Neural progenitor cell (in vitro differentiated cells): ENCODE measurements at regions not wholly inside any gene's neighbourhood (a gene's known extent, or its start where the extent isn't known, plus 50 kb on each side); places are given as distances from the start of the nearest gene placed in this dataset.
A peak's percentile ranks its signal among the peaks of the same experiment; 100 is the strongest.

Source experiments
- DNase-seq: peaks from one replicate; pipeline ENCODE4 v3.0.0-alpha.2; 2016; ENCODE audit warnings: low spot score
- H2AFZ ChIP-seq: fragments of 200-600 bp; sonication (generic); replicated peaks from 2 replicates; pipeline ENCODE4 v1.6.1; 2016; ENCODE audit warnings: antibody characterized with exemption
- H3F3A ChIP-seq: fragments of 200-600 bp; sonication (generic); 2 replicates; pipeline ENCODE4 v1.6.1; 2016; ENCODE audit warnings: antibody characterized with exemption, low read depth
- H3K27ac ChIP-seq: fragments of 200-600 bp; sonication (generic); 2 replicates; pipeline ENCODE4 v1.5.1; 2016; ENCODE audit warnings: mild to moderate bottlenecking
- H3K27me3 ChIP-seq: fragments of 200-600 bp; sonication (generic); 2 replicates; pipeline ENCODE4 v1.6.1; 2016; ENCODE audit warnings: mild to moderate bottlenecking, moderate library complexity
- H3K36me3 ChIP-seq: fragments of 200-600 bp; sonication (generic); 2 replicates; pipeline ENCODE4 v1.5.1; 2016
- H3K4me1 ChIP-seq: fragments of 200-600 bp; sonication (generic); 2 replicates; pipeline ENCODE4 v1.6.1; 2016; ENCODE audit warnings: mixed run types
- H3K4me2 ChIP-seq: fragments of 200-600 bp; sonication (generic); 2 replicates; pipeline ENCODE4 v1.6.1; 2016
- H3K4me3 ChIP-seq: fragments of 200-600 bp; sonication (generic); 2 replicates; pipeline ENCODE4 v1.5.1; 2016
- H3K79me2 ChIP-seq: fragments of 200-600 bp; sonication (generic); 2 replicates; pipeline ENCODE4 v1.6.1; 2016; ENCODE audit warnings: low read depth
- H3K9ac ChIP-seq: fragments of 200-600 bp; sonication (generic); 2 replicates; pipeline ENCODE4 v1.6.1; 2016
- H3K9me3 ChIP-seq: fragments of 200-600 bp; sonication (generic); 2 replicates; pipeline ENCODE4 v1.5.1; 2016; ENCODE audit warnings: low read depth
- H4K20me1 ChIP-seq: fragments of 200-600 bp; sonication (generic); 2 replicates; pipeline ENCODE4 v1.6.1; 2016; ENCODE audit warnings: low read depth
- H3K27ac Mint-ChIP-seq: 3 replicates; pipeline ENCODE4 v1.8.0; 2021; ENCODE audit warnings: mixed read lengths
- H3K27me3 Mint-ChIP-seq: 2 replicates; pipeline ENCODE4 v1.8.0; 2022; ENCODE audit warnings: low read depth, mild to moderate bottlenecking, inconsistent platforms, moderate library complexity, mixed read lengths; ENCODE audit not compliant: insufficient read depth
- H3K36me3 Mint-ChIP-seq: 3 replicates; pipeline ENCODE4 v1.8.0; 2021; ENCODE audit warnings: mixed read lengths
- H3K4me1 Mint-ChIP-seq: 3 replicates; pipeline ENCODE4 v1.8.0; 2021; ENCODE audit warnings: mixed read lengths
- H3K4me3 Mint-ChIP-seq: 3 replicates; pipeline ENCODE4 v1.8.0; 2021; ENCODE audit warnings: mild to moderate bottlenecking, moderate library complexity, mixed read lengths
- H3K9me3 Mint-ChIP-seq: 3 replicates; pipeline ENCODE4 v1.8.0; 2020; ENCODE audit warnings: mixed read lengths
- CTCF ChIP-seq: fragments of 200-600 bp; sonication (generic); IDR thresholded peaks from 2 replicates; pipeline ENCODE4 v1.5.1; 2017; ENCODE audit warnings: antibody characterized with exemption, mild to moderate bottlenecking
- EZH2 ChIP-seq: fragments of 200-600 bp; sonication (generic); IDR thresholded peaks from 2 replicates; pipeline ENCODE4 v1.6.1; 2017; ENCODE audit warnings: antibody characterized with exemption, mild to moderate bottlenecking, moderate library complexity
- EZH2phosphoT487 ChIP-seq: fragments of 200-600 bp; sonication (generic); IDR thresholded peaks from 2 replicates; pipeline ENCODE4 v1.6.1; 2017; ENCODE audit warnings: antibody characterized with exemption

DNA sequence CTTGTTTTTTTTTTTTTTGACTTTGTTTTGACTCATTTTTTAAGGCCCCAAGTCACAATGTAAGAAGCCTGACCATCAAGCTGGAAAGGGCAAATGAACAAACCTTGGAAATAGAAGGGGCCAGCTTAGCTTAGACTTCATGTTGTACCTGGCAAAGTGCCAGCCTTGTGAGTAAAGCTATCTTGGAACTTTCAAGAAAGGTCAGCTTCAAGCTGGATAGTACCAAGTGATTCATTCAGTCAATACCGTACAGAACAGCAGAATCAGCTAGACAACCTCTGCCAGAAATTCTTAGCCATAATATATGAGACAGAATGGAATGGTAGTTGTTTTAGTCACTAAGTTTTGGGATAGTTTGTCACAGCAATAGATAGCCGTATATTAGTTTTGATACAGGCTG, 1492.2 kb upstream of the TENM3 start:
- Histone ChIP-seq H3K4me1 (no peaks in the 10 kb centered on the region), H3K79me2 (no peaks in the 10 kb centered on the region), H3K4me3 (no peak overlapping the region), H3K4me2 (no peak overlapping the region), H3F3A (no peaks in the 10 kb centered on the region), H2AFZ (no peak overlapping the region), H3K27ac (no peak overlapping the region), H3K9ac (no peak overlapping the region), H4K20me1 (no peaks in the 10 kb centered on the region), H3K27me3 (no peaks in the 10 kb centered on the region), H3K9me3 (no peaks in the 10 kb centered on the region), H3K36me3 (no peaks in the 10 kb centered on the region)
- Mint-ChIP-seq H3K4me1 (no peaks in the 10 kb centered on the region), H3K36me3 (peaks cover 2% of the 10 kb centered on the region), H3K9me3 (peaks cover 16% of the 10 kb centered on the region), H3K27me3 (no peaks in the 10 kb centered on the region), H3K4me3 (no peak overlapping the region), H3K27ac (no peak overlapping the region)
- TF ChIP-seq EZH2 (no peak), CTCF (no peak), EZH2phosphoT487 (no peak)
- no peak for DNase-seq

- H3K4me1 Mint-ChIP-seq, result no peaks in the 10 kb centered on the region
- no peaks in the 10 kb centered on the region for H3K9me3 ChIP-seq
- peaks cover 9% of the 10 kb centered on the region for H3K9me3 Mint-ChIP-seq
- H3K4me3 Mint-ChIP-seq, result no peak overlapping the region
- no peaks in the 10 kb centered on the region for H3K27me3 Mint-ChIP-seq
- H3F3A ChIP-seq, result no peaks in the 10 kb centered on the region
- no peak overlapping the region for H2AFZ ChIP-seq
- H3K27ac Mint-ChIP-seq, result peak overlapping the region; percentile 17
- no peaks in the 10 kb centered on the region for H3K36me3 ChIP-seq
- no peak for DNase-seq
- H3K9ac ChIP-seq, result no peak overlapping the region
- H3K27me3 ChIP-seq, result no peaks in the 10 kb centered on the region
- H3K27ac ChIP-seq, result no peak overlapping the region
- H3K4me2 ChIP-seq, result no peak overlapping the region
- H3K79me2 ChIP-seq, result no peaks in the 10 kb centered on the region
- TF ChIP-seq EZH2 (no peak), CTCF (no peak), EZH2phosphoT487 (no peak)
- H3K4me1 ChIP-seq, result no peaks in the 10 kb centered on the region
- H3K4me3 ChIP-seq, result no peak overlapping the region
- H4K20me1 ChIP-seq, result no peaks in the 10 kb centered on the region
- H3K36me3 Mint-ChIP-seq, result peaks cover 2% of the 10 kb centered on the region
Observed at GRCh38 chr4:180757927-180758326, 1485.3 kb upstream of the TENM3 start.

DNA sequence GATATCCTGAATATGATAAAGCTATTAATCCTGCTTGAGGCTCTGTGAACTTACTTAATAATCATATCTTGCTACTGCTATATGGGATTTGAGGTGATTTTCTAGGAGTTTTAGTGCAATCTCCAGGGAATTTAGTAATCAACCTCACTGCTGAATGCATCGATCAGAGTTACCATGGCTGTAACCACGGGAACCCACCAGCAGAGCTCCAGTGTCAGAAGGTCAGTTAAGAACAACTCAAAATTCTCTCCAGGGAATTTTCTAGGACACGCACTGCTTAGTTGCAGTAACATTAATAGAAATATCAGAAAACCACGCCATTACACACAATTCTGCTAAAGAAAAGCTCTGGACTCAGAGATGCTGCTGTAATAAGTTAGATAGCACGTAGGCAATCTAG, 1477.2 kb upstream of the TENM3 start:
- no peaks in the 10 kb centered on the region for H4K20me1 ChIP-seq
- Mint-ChIP-seq H3K4me3 (peak overlapping the region; percentile 1), H3K4me1 (peaks cover 41% of the 10 kb centered on the region), H3K27me3 (peaks cover 10% of the 10 kb centered on the region), H3K9me3 (peaks cover 2% of the 10 kb centered on the region), H3K27ac (peak overlapping the region; percentile 67), H3K36me3 (no peaks in the 10 kb centered on the region)
- no peak overlapping the region for H3K27ac ChIP-seq
- no peaks in the 10 kb centered on the region for H3K9me3 ChIP-seq
- no peaks in the 10 kb centered on the region for H3K27me3 ChIP-seq
- H3K79me2 ChIP-seq, result no peaks in the 10 kb centered on the region
- DNase-seq, result no peak
- no peak overlapping the region for H2AFZ ChIP-seq
- peaks cover 37% of the 10 kb centered on the region for H3F3A ChIP-seq
- H3K36me3 ChIP-seq, result no peaks in the 10 kb centered on the region
- peaks cover 56% of the 10 kb centered on the region for H3K4me1 ChIP-seq
- H3K9ac ChIP-seq, result no peak overlapping the region
- H3K4me3 ChIP-seq, result no peak overlapping the region
- H3K4me2 ChIP-seq, result peak overlapping the region; percentile 58
- no peak for TF ChIP-seq EZH2
- no peak for TF ChIP-seq CTCF
- no peak for TF ChIP-seq EZH2phosphoT487
